HFF-Myc (cell line): ENCODE measurements at regions not wholly inside any gene's neighbourhood (a gene's known extent, or its start where the extent isn't known, plus 50 kb on each side); places are given as distances from the start of the nearest gene placed in this dataset.

ENCODE experiments used
- DNase-seq: peaks from one replicate; pipeline ENCODE4 v3.0.0-alpha.2; 2011; ENCODE audit warnings: low read depth; ENCODE audit errors: extremely low read depth
- H3K4me3 ChIP-seq: replicated peaks from 2 replicates; pipeline ENCODE4 v1.5.1; 2011; ENCODE audit warnings: low read depth, mild to moderate bottlenecking, control low read depth, low read length
- CTCF ChIP-seq: IDR thresholded peaks from 2 replicates; pipeline ENCODE4 v1.5.1; 2012; ENCODE audit warnings: mild to moderate bottlenecking, low read depth, low read length, control low read depth; ENCODE audit errors: missing control alignments

- H3K4me3 ChIP-seq: no peak overlapping the region
- no peak for DNase-seq
- TF ChIP-seq CTCF: no peak
Observed at GRCh38 chr13:84297251-84297650, 415.0 kb upstream of the SLITRK1 start.

GRCh38 chr13:84296401-84296800 is 414.1 kb upstream of the SLITRK1 start:
- DNase-seq: no peak
- no peak for TF ChIP-seq CTCF
- no peak overlapping the region for H3K4me3 ChIP-seq

DNA sequence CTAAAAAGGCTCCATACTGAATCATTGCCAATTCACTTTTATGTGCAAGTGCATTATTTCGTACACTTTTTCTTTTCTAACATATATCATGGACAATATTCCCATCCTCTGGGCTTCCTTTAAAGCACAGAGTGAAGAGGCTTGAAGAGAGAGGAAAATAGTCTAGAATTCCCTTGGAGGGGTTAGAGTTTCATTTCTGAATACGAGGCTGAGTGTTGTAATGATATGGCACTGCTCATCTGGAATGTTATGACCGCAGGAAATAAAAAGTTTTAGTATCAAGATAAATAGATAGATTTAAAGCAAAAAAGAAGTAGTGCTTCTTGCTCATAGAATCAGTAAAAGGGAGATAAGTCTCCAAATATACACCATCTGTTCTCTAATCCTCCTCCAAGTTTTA is 412.3 kb upstream of the SLITRK1 start:
- no peak for TF ChIP-seq CTCF
- DNase-seq: no peak

DNA sequence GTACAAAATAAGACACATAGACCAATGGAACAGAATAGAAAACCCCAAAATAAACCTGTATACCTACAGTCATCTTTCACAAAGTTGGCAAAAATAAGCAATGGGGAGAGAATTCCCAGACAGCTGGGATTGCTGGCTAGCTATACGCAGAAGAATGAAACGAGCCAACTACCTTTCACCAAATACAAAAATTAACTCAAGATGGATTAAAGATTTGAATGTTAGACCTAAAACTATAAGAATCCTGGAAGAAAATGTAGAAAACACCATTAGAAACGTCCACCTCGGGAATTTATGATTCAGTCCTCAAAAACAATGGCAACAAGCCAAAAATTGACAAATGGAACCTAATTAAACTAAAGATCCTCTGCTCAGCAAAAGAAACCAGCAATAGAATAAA is 408.1 kb upstream of the SLITRK1 start:
- DNase-seq: no peak
- H3K4me3 ChIP-seq: no peak overlapping the region
- TF ChIP-seq CTCF: no peak

More for the DNA sequence above, 412.3 kb upstream of the SLITRK1 start:
- H3K4me3 ChIP-seq: no peak overlapping the region

GRCh38 chr13:84279166-84279565 is 396.9 kb upstream of the SLITRK1 start:
- TF ChIP-seq CTCF: no peak

GRCh38 chr13:84272877-84273562 is 390.7 kb upstream of the SLITRK1 start:
- no peak for DNase-seq
- no peak overlapping the region for H3K4me3 ChIP-seq
- no peak for TF ChIP-seq CTCF

More at GRCh38 chr13:84279166-84279565, 396.9 kb upstream of the SLITRK1 start:
- no peak for DNase-seq
- H3K4me3 ChIP-seq: no peak overlapping the region
